Upper lobe of left lung (tissue), 6 donors: ENCODE measurements at regions not wholly inside any gene's neighbourhood (a gene's known extent, or its start where the extent isn't known, plus 50 kb on each side); places are given as distances from the start of the nearest gene placed in this dataset.

Experiments used
- ATAC-seq, 2 donors: fragments of 200-7000 bp; cut with Tn5 transposase; one replicate each; pipeline ENCODE4 v1.9.1; 2022; ENCODE audit warnings: mild to moderate bottlenecking in 2 of 2, moderate library complexity in 2 of 2; ENCODE audit not compliant: low FRiP score in 2 of 2
- DNase-seq, 2 donors: peaks; one replicate each; pipeline ENCODE4 v3.0.0-alpha.2; 2019 to 2020
- H3K27ac ChIP-seq, 4 donors: fragments of 200-600 bp; sonication (generic); one replicate each; pipeline ENCODE4 v1.5.1; 2016 to 2019
- H3K27me3 ChIP-seq, 4 donors: fragments of 200-600 bp; sonication (generic); one replicate each; pipeline ENCODE4 v1.5.1; 2017 to 2019
- H3K36me3 ChIP-seq, 4 donors: fragments of 200-600 bp; sonication (generic); one replicate each; pipeline ENCODE4 v1.5.1; 2016 to 2019
- H3K4me1 ChIP-seq, 4 donors: fragments of 200-600 bp; sonication (generic); one replicate each; pipeline ENCODE4 v1.5.1; 2018 to 2019
- H3K4me3 ChIP-seq, 4 donors: fragments of 200-600 bp; sonication (generic); one replicate each; pipeline ENCODE4 v1.5.1; 2017 to 2019; ENCODE audit warnings: mild to moderate bottlenecking in 2 of 4, moderate library complexity in 1 of 4
- H3K9me3 ChIP-seq, 4 donors: fragments of 200-600 bp; sonication (generic); one replicate each; pipeline ENCODE4 v1.5.1; 2018 to 2019
- CTCF ChIP-seq, 6 experiments: fragments of 450-650 bp in 4 of 6; fragments of 200-600 bp in 2 of 6; sonication (generic) in 2 of 6; IDR thresholded peaks; one replicate each; pipeline ENCODE4 v1.5.1; 2016 to 2019; ENCODE audit warnings: antibody characterized with exemption in 6 of 6
- EP300 ChIP-seq, 4 donors: sonication (generic); formaldehyde crosslinking; IDR thresholded peaks; one replicate each; pipeline ENCODE4 v1.5.1; 2017; ENCODE audit warnings: antibody characterized with exemption in 4 of 4, control low read depth in 2 of 4
- POLR2A ChIP-seq, 4 donors: fragments of 450-650 bp; IDR thresholded peaks; one replicate each; pipeline ENCODE4 v1.5.1; 2016 to 2017; ENCODE audit warnings: antibody characterized with exemption in 4 of 4, mild to moderate bottlenecking in 2 of 4
- POLR2AphosphoS5 ChIP-seq, 2 donors: sonication (generic); formaldehyde crosslinking; IDR thresholded peaks; one replicate each; pipeline ENCODE4 v1.5.1; 2017; ENCODE audit warnings: antibody characterized with exemption in 2 of 2
- WGBS, 2 donors: methylation state at CpG; one replicate each; pipeline ENCODE4 v1.1.5; 2017 to 2018; 5-methylcytosine and 5-hydroxymethylcytosine counted together
- donor health status: DM: no; HTN: no; CAD: no; lungs with moderate emphysema.
- donor health status: DM: no; HTN: yes; CAD: no; lungs with severe emphysema.

GRCh38 chr10:84811113-84811512 lies 482.7 kb downstream of the CCSER2 start:
- WGBS, 2 donors, result 52 to 59% methylated on average over 5 of the region's 5 CpGs
- H3K27me3 ChIP-seq, result no peaks in the 10 kb centered on the region
- ATAC-seq (no peak), DNase-seq (no peak)
- H3K9me3 ChIP-seq, result no peaks in the 10 kb centered on the region
- no peaks in the 10 kb centered on the region for H3K36me3 ChIP-seq
- H3K4me3 ChIP-seq, result no peak overlapping the region
- no peak overlapping the region for H3K27ac ChIP-seq
- no peaks in the 10 kb centered on the region for H3K4me1 ChIP-seq
- TF ChIP-seq CTCF (IDR thresholded peaks at IDR 0.05) (no peak), POLR2A (IDR thresholded peaks at IDR 0.05) (no peak), EP300 (IDR thresholded peaks at IDR 0.05) (no peak), POLR2AphosphoS5 (IDR thresholded peaks at IDR 0.05) (no peak)

GRCh38 chr10:84818961-84819360 lies 490.6 kb downstream of the CCSER2 start:
- ATAC-seq (no peak), DNase-seq (no peak)
- H3K36me3 ChIP-seq, result no peaks in the 10 kb centered on the region
- TF ChIP-seq EP300 (IDR thresholded peaks at IDR 0.05) (no peak), POLR2AphosphoS5 (IDR thresholded peaks at IDR 0.05) (no peak), CTCF (IDR thresholded peaks at IDR 0.05) (no peak)
- WGBS, 2 donors, result 68 to 84% methylated on average over 3 of the region's 3 CpGs
- no peaks in the 10 kb centered on the region for H3K9me3 ChIP-seq
- no peaks in the 10 kb centered on the region for H3K27me3 ChIP-seq
- H3K27ac ChIP-seq, result no peak overlapping the region
- H3K4me3 ChIP-seq, result no peak overlapping the region
- no peaks in the 10 kb centered on the region for H3K4me1 ChIP-seq

GRCh38 chr10:84820120-84820519 lies 491.7 kb downstream of the CCSER2 start:
- ATAC-seq (no peak), DNase-seq (no peak)
- Histone ChIP-seq H3K4me1 (no peaks in the 10 kb centered on the region), H3K36me3 (no peaks in the 10 kb centered on the region), H3K27ac (no peak overlapping the region), H3K4me3 (no peak overlapping the region), H3K27me3 (no peaks in the 10 kb centered on the region), H3K9me3 (no peaks in the 10 kb centered on the region)
- no peak for TF ChIP-seq POLR2A (IDR thresholded peaks at IDR 0.05)
- TF ChIP-seq EP300 (IDR thresholded peaks at IDR 0.05), result no peak
- no peak for TF ChIP-seq POLR2AphosphoS5 (IDR thresholded peaks at IDR 0.05)
- no peak for TF ChIP-seq CTCF (IDR thresholded peaks at IDR 0.05)
- whole genome bisulfite sequencing, 2 donors, result 70 to 79% methylated on average over 3 of the region's 3 CpGs

- Histone ChIP-seq H3K9me3 (no peaks in the 10 kb centered on the region), H3K27ac (no peak overlapping the region), H3K4me1 (peaks cover 0 to 3% (median 1%) of the 10 kb centered on the region in 4 donors), H3K36me3 (no peaks in the 10 kb centered on the region), H3K4me3 (no peak overlapping the region), H3K27me3 (no peaks in the 10 kb centered on the region)
- DNase-seq (no peak), ATAC-seq (no peak)
- WGBS, 2 donors, result 74 to 79% methylated on average over 2 of the region's 2 CpGs
- TF ChIP-seq CTCF (IDR thresholded peaks at IDR 0.05), result no peak
- no peak for TF ChIP-seq EP300 (IDR thresholded peaks at IDR 0.05)
- no peak for TF ChIP-seq POLR2A (IDR thresholded peaks at IDR 0.05)
- TF ChIP-seq POLR2AphosphoS5 (IDR thresholded peaks at IDR 0.05), result no peak
Measured at GRCh38 chr10:84820596-84820995, 492.2 kb downstream of the CCSER2 start.

- H3K4me1 ChIP-seq, result peaks cover 0 to 3% (median 1%) of the 10 kb centered on the region in 4 donors
- H3K4me3 ChIP-seq, result no peak overlapping the region
- DNase-seq (no peak), ATAC-seq (no peak)
- whole genome bisulfite sequencing, 2 donors, result 70 to 73% methylated on average over 2 to 3 of the region's 3 CpGs
- no peaks in the 10 kb centered on the region for H3K36me3 ChIP-seq
- H3K9me3 ChIP-seq, result no peaks in the 10 kb centered on the region
- no peaks in the 10 kb centered on the region for H3K27me3 ChIP-seq
- no peak overlapping the region for H3K27ac ChIP-seq
- TF ChIP-seq POLR2AphosphoS5 (IDR thresholded peaks at IDR 0.05), result no peak
- no peak for TF ChIP-seq EP300 (IDR thresholded peaks at IDR 0.05)
- TF ChIP-seq POLR2A (IDR thresholded peaks at IDR 0.05), result no peak
- TF ChIP-seq CTCF (IDR thresholded peaks at IDR 0.05), result no peak
Measured at GRCh38 chr10:84822931-84823630, 494.7 kb downstream of the CCSER2 start.
